AG09319 (cell line): ENCODE measurements at regions not wholly inside any gene's neighbourhood (a gene's known extent, or its start where the extent isn't known, plus 50 kb on each side); places are given as distances from the start of the nearest gene placed in this dataset.

Source experiments
- DNase-seq: peaks from one replicate; pipeline ENCODE4 v3.0.0-alpha.2; 2010; ENCODE audit warnings: low read depth; ENCODE audit errors: extremely low read depth
- CTCF ChIP-seq: IDR thresholded peaks from 2 replicates; pipeline ENCODE4 v1.5.1; 2011; ENCODE audit warnings: low read depth, mild to moderate bottlenecking, inconsistent platforms, low read length, moderate library complexity

- no peak for TF ChIP-seq CTCF
- DNase-seq, result no peak
Measured at GRCh38 chr5:39652036-39652435, 227.3 kb upstream of the DAB2 start.

- DNase-seq, result no peak
- TF ChIP-seq CTCF, result no peak
Measured at GRCh38 chr5:39650008-39650762, 225.4 kb upstream of the DAB2 start.

GRCh38 chr5:39648848-39649227 is 224.1 kb upstream of the DAB2 start:
- TF ChIP-seq CTCF, result no peak; the same call in 1 of the 2 replicates
- no peak for DNase-seq

GRCh38 chr5:39648085-39648847 is 223.5 kb upstream of the DAB2 start:
- DNase-seq, result no peak
- TF ChIP-seq CTCF, result no peak

GRCh38 chr5:39640552-39640951 is 215.8 kb upstream of the DAB2 start:
- TF ChIP-seq CTCF, result no peak
- no peak for DNase-seq

GRCh38 chr5:39639618-39640089 is 214.9 kb upstream of the DAB2 start:
- no peak for DNase-seq
- no peak for TF ChIP-seq CTCF

GRCh38 chr5:39638813-39639212 is 214.0 kb upstream of the DAB2 start:
- DNase-seq, result no peak
- no peak for TF ChIP-seq CTCF
